H9 (cell line): ENCODE measurements at regions not wholly inside any gene's neighbourhood (a gene's known extent, or its start where the extent isn't known, plus 50 kb on each side); places are given as distances from the start of the nearest gene placed in this dataset.

Experiments used
- DNase-seq: peaks from one replicate; pipeline ENCODE4 v3.0.0-alpha.2; 2017
- H2AFZ ChIP-seq: one replicate; pipeline ENCODE4 v1.6.1; 2013; ENCODE audit warnings: mild to moderate bottlenecking, low read length, control low read depth, moderate library complexity
- H2AK5ac ChIP-seq: 2 replicates; pipeline ENCODE4 v1.6.1; 2013; ENCODE audit warnings: low read length, control low read depth, mixed read lengths; ENCODE audit not compliant: insufficient read length
- H2BK120ac ChIP-seq: one replicate; pipeline ENCODE4 v1.6.1; 2013; ENCODE audit warnings: low read depth, mild to moderate bottlenecking, low read length, control low read depth, inconsistent platforms; ENCODE audit not compliant: poor library complexity, severe bottlenecking
- H2BK12ac ChIP-seq: 2 replicates; pipeline ENCODE4 v1.6.1; 2013; ENCODE audit warnings: low read length, control low read depth, mixed read lengths, low read depth; ENCODE audit not compliant: insufficient read length
- H2BK15ac ChIP-seq: 2 replicates; pipeline ENCODE4 v1.6.1; 2013; ENCODE audit warnings: low read depth, low read length, control low read depth
- H2BK20ac ChIP-seq: one replicate; pipeline ENCODE4 v1.6.1; 2013; ENCODE audit warnings: low read depth, mild to moderate bottlenecking, low read length, control low read depth, inconsistent platforms; ENCODE audit not compliant: poor library complexity, severe bottlenecking
- H2BK5ac ChIP-seq: 2 replicates; pipeline ENCODE4 v1.6.1; 2013; ENCODE audit warnings: low read length, control low read depth, mixed read lengths; ENCODE audit not compliant: insufficient read length
- H3K14ac ChIP-seq: 2 replicates; pipeline ENCODE4 v1.6.1; 2013; ENCODE audit warnings: low read length, control low read depth; ENCODE audit not compliant: insufficient read depth
- H3K18ac ChIP-seq: 2 replicates; pipeline ENCODE4 v1.6.1; 2013; ENCODE audit warnings: low read depth, mild to moderate bottlenecking, mixed read lengths, low read length, control low read depth; ENCODE audit not compliant: insufficient read length
- H3K23ac ChIP-seq: 2 replicates; pipeline ENCODE4 v1.6.1; 2013; ENCODE audit warnings: low read length, control low read depth, mixed read lengths, low read depth; ENCODE audit not compliant: insufficient read length
- H3K23me2 ChIP-seq: 2 replicates; pipeline ENCODE4 v1.6.1; 2013; ENCODE audit warnings: low read depth, mild to moderate bottlenecking, mixed read lengths, low read length, control low read depth; ENCODE audit not compliant: insufficient read length, poor library complexity, severe bottlenecking
- H3K27ac ChIP-seq: 2 replicates; pipeline ENCODE4 v1.5.1; 2013; ENCODE audit warnings: low read length, control low read depth, mixed read lengths, low read depth; ENCODE audit not compliant: insufficient read length
- H3K27me3 ChIP-seq: 2 replicates; pipeline ENCODE4 v1.6.1; 2013; ENCODE audit warnings: low read length, control low read depth, inconsistent platforms; ENCODE audit not compliant: insufficient read depth
- H3K4ac ChIP-seq: 2 replicates; pipeline ENCODE4 v1.6.1; 2013; ENCODE audit warnings: low read depth, mild to moderate bottlenecking, control low read depth, inconsistent platforms, low read length, moderate library complexity
- H3K4me1 ChIP-seq: 2 replicates; pipeline ENCODE4 v1.6.1; 2013; ENCODE audit warnings: low read length, control low read depth, inconsistent platforms; ENCODE audit not compliant: insufficient read depth
- H3K4me2 ChIP-seq: 2 replicates; pipeline ENCODE4 v1.6.1; 2013; ENCODE audit warnings: low read length, control low read depth, mixed read lengths; ENCODE audit not compliant: insufficient read length, insufficient read depth
- H3K56ac ChIP-seq: 2 replicates; pipeline ENCODE4 v1.6.1; 2013; ENCODE audit warnings: low read depth, mild to moderate bottlenecking, mixed read lengths, low read length, control low read depth; ENCODE audit not compliant: insufficient read length
- H3K79me1 ChIP-seq: 2 replicates; pipeline ENCODE4 v1.6.1; 2013; ENCODE audit warnings: low read depth, mild to moderate bottlenecking, moderate library complexity, low read length, control low read depth, inconsistent platforms; ENCODE audit not compliant: insufficient read depth, poor library complexity, severe bottlenecking
- H3K79me2 ChIP-seq: 2 replicates; pipeline ENCODE4 v1.6.1; 2013; ENCODE audit warnings: low read length, control low read depth, inconsistent platforms; ENCODE audit not compliant: insufficient read depth
- H3K9ac ChIP-seq: 2 replicates; pipeline ENCODE4 v1.6.1; 2013; ENCODE audit warnings: low read length, control low read depth, mixed read lengths; ENCODE audit not compliant: insufficient read length; ENCODE audit errors: extremely low read depth
- H3K9me3 ChIP-seq: one replicate; pipeline ENCODE4 v1.6.1; 2013; ENCODE audit warnings: low read depth, low read length, inconsistent platforms; ENCODE audit not compliant: control insufficient read depth
- H3T11ph ChIP-seq: one replicate; pipeline ENCODE4 v1.6.1; 2013; ENCODE audit warnings: mild to moderate bottlenecking, low read length, control low read depth, inconsistent platforms
- H4K20me1 ChIP-seq: one replicate; pipeline ENCODE4 v1.6.1; 2013; ENCODE audit not compliant: control insufficient read depth, insufficient read length, insufficient read depth
- H4K5ac ChIP-seq: 2 replicates; pipeline ENCODE4 v1.6.1; 2013; ENCODE audit warnings: low read depth, mild to moderate bottlenecking, mixed read lengths, low read length, control low read depth; ENCODE audit not compliant: insufficient read length
- H4K8ac ChIP-seq: replicated peaks from 2 replicates; pipeline ENCODE4 v1.6.1; 2013; ENCODE audit warnings: low read length, control low read depth, mixed read lengths, low read depth; ENCODE audit not compliant: insufficient read length
- H4K91ac ChIP-seq: 2 replicates; pipeline ENCODE4 v1.6.1; 2013; ENCODE audit warnings: low read depth, mild to moderate bottlenecking, moderate library complexity, mixed read lengths, low read length, control low read depth; ENCODE audit not compliant: insufficient read length
- H3K27ac Mint-ChIP-seq, 3 experiments: 2 replicates in 2 of 3; 3 replicates in 1 of 3; pipeline ENCODE4 v1.8.0; 2020 to 2021; ENCODE audit warnings: mixed read lengths in 3 of 3, mild to moderate bottlenecking in 1 of 3, moderate library complexity in 1 of 3
- H3K27me3 Mint-ChIP-seq: 2 replicates; pipeline ENCODE4 v1.8.0; 2021; ENCODE audit warnings: low read depth, mild to moderate bottlenecking, moderate library complexity, mixed read lengths
- H3K36me3 Mint-ChIP-seq, 3 experiments: 2 replicates in 2 of 3; 3 replicates in 1 of 3; pipeline ENCODE4 v1.8.0; 2020 to 2021; ENCODE audit warnings: low read depth in 3 of 3, mixed read lengths in 3 of 3; ENCODE audit not compliant: insufficient read depth in 1 of 3
- H3K4me1 Mint-ChIP-seq, 2 experiments: 2 replicates each; pipeline ENCODE4 v1.8.0; 2020; ENCODE audit warnings: mixed read lengths in 2 of 2
- H3K4me3 Mint-ChIP-seq, 2 experiments: 2 replicates in 1 of 2; 3 replicates in 1 of 2; pipeline ENCODE4 v1.8.0; 2020 to 2021; ENCODE audit warnings: mild to moderate bottlenecking in 2 of 2, mixed read lengths in 2 of 2, moderate library complexity in 1 of 2
- H3K9me3 Mint-ChIP-seq, 2 experiments: 2 replicates in 1 of 2; 3 replicates in 1 of 2; pipeline ENCODE4 v1.8.0; 2020; ENCODE audit warnings: mild to moderate bottlenecking in 2 of 2, mixed read lengths in 2 of 2, moderate library complexity in 1 of 2
- WGBS: extraction: QIAGEN DNeasy Blood & Tissue Kit; methylation state at CpG from one replicate; pipeline ENCODE4 v1.1.7; 2013; ENCODE audit warnings: missing lambda C conversion rate, low lambda C conversion rate, mixed read lengths; ENCODE audit not compliant: insufficient read length; ENCODE audit errors: extremely low coverage; 5-methylcytosine and 5-hydroxymethylcytosine counted together
- TF ChIP-seq, protein P1 (sequence below): fragments of 200-600 bp; sonication (generic); conservative IDR thresholded peaks from 3 replicates; pipeline ENCODE4 v1.8.0; 2021; ENCODE audit warnings: antibody characterized with exemption, mild to moderate bottlenecking

DNA sequence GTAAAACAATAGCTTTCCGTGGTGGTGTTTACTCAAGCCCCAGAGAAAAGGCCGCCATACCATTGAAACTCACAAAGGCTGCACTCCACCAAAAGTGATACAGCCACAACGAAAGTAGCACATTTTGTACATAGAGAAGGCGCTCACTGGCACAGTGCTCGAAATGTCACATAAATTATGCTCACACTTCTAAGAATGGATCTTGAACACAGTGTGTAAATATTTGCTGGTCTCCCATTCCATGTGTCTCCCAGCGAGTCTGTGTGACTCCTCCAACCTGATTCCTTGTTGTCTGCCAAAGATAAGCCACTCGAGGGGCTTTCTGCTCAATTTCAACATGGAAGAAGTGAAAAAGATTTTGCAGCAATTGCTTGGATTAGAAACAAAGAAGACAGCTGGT lies 234.0 kb upstream of the VCX3A start:
- peaks cover 11 to 17% of the 10 kb centered on the region in 2 experiments; a peak in 3 of 4 replicates for H3K4me1 Mint-ChIP-seq
- Histone ChIP-seq H3K79me1 (no peaks in the 10 kb centered on the region), H3K79me2 (no peaks in the 10 kb centered on the region), H4K20me1 (no peaks in the 10 kb centered on the region), H3K23ac (no peak overlapping the region), H2BK120ac (no peak overlapping the region), H4K91ac (no peak overlapping the region), H3K4me1 (no peaks in the 10 kb centered on the region), H3K4ac (no peak overlapping the region), H3K56ac (no peak overlapping the region), H3K14ac (no peak overlapping the region), H2BK15ac (no peak overlapping the region), H3T11ph (no peak overlapping the region), H3K23me2 (no peaks in the 10 kb centered on the region), H2BK5ac (no peak overlapping the region), H3K4me2 (no peak overlapping the region), H3K9ac (no peak overlapping the region), H2AK5ac (no peak overlapping the region), H4K5ac (no peak overlapping the region), H3K9me3 (no peaks in the 10 kb centered on the region), H3K27me3 (no peaks in the 10 kb centered on the region), H4K8ac (no peak overlapping the region), H2BK12ac (no peak overlapping the region), H3K27ac (no peak overlapping the region), H2AFZ (no peak overlapping the region), H2BK20ac (no peak overlapping the region), H3K18ac (no peak overlapping the region)
- H3K27me3 Mint-ChIP-seq: no peaks in the 10 kb centered on the region
- WGBS: no CpG with 5 or more reads among the region's 7 CpGs
- H3K27ac Mint-ChIP-seq: no peak overlapping the region
- DNase-seq: no peak
- peaks cover 4 to 8% of the 10 kb centered on the region in 2 experiments; a peak in 3 of 5 replicates for H3K9me3 Mint-ChIP-seq
- peaks cover 0 to 12% (median 3%) of the 10 kb centered on the region in 3 experiments; a peak in 3 of 7 replicates for H3K36me3 Mint-ChIP-seq
- TF ChIP-seq, protein P1, sequence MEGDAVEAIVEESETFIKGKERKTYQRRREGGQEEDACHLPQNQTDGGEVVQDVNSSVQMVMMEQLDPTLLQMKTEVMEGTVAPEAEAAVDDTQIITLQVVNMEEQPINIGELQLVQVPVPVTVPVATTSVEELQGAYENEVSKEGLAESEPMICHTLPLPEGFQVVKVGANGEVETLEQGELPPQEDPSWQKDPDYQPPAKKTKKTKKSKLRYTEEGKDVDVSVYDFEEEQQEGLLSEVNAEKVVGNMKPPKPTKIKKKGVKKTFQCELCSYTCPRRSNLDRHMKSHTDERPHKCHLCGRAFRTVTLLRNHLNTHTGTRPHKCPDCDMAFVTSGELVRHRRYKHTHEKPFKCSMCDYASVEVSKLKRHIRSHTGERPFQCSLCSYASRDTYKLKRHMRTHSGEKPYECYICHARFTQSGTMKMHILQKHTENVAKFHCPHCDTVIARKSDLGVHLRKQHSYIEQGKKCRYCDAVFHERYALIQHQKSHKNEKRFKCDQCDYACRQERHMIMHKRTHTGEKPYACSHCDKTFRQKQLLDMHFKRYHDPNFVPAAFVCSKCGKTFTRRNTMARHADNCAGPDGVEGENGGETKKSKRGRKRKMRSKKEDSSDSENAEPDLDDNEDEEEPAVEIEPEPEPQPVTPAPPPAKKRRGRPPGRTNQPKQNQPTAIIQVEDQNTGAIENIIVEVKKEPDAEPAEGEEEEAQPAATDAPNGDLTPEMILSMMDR: no peak
- no peak overlapping the region for H3K4me3 Mint-ChIP-seq
